ENCODE measurements at regions not wholly inside any gene's neighbourhood (a gene's known extent, or its start where the extent isn't known, plus 50 kb on each side); places are given as distances from the start of the nearest gene placed in this dataset.

GRCh38 chr12:111148005-111148404 lies 220.9 kb downstream of the PHETA1 start:
- no peak for DNase-seq (ENCODE audit: low read depth)
- no peak overlapping the region for H3K4me3 ChIP-seq (ENCODE audit: low read depth, low read length)
- TF ChIP-seq, protein P1, sequence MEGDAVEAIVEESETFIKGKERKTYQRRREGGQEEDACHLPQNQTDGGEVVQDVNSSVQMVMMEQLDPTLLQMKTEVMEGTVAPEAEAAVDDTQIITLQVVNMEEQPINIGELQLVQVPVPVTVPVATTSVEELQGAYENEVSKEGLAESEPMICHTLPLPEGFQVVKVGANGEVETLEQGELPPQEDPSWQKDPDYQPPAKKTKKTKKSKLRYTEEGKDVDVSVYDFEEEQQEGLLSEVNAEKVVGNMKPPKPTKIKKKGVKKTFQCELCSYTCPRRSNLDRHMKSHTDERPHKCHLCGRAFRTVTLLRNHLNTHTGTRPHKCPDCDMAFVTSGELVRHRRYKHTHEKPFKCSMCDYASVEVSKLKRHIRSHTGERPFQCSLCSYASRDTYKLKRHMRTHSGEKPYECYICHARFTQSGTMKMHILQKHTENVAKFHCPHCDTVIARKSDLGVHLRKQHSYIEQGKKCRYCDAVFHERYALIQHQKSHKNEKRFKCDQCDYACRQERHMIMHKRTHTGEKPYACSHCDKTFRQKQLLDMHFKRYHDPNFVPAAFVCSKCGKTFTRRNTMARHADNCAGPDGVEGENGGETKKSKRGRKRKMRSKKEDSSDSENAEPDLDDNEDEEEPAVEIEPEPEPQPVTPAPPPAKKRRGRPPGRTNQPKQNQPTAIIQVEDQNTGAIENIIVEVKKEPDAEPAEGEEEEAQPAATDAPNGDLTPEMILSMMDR (IDR thresholded peaks at IDR 0.05; ENCODE audit: insufficient read depth, low read depth, low read length) = no peak

DNA sequence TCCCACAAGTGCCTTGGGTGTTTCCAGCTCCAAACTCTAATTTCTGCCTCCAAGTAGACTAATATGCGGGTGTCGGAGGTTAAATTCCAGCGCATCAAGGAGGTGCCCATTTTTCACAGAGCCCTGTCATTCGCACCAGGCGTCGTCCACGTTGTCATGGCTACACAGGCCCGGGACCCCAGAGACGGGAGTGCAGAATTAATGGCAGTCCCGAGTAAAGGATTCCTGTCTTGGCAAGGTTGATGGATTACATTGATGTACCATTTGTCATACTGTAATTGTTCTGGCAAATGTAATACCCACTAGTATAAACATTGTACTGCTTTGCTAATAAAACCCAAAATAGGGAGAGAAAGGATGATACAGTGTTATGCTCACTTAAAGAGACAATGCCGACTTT lies 222.9 kb upstream of the MYL2 start:
- TF ChIP-seq, protein P1 (IDR thresholded peaks at IDR 0.05; ENCODE audit: insufficient read depth, low read depth, low read length) = no peak

DNA sequence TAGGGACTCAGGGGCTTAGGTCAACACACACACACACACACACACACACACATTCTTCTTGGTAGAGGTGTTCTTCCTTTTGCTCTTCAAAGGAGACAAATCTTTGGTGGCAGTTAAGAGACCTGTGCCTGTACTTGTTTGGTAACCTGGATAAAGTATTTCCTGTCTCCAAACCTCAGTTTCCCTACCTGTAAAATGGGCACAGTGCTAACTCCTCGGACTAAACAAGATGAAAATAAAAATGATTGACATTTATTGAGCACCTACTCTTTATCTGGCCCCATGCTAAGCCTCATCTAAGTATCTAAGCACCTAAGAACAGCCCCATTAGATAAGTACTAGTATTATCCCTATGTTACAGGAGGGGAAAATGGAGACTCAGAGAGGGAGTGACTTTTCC lies 220.8 kb upstream of the MYL2 start:
- H3K4me3 ChIP-seq (ENCODE audit: low read depth, low read length) = no peak overlapping the region
- no peak for DNase-seq (ENCODE audit: low read depth)
- TF ChIP-seq, protein P1 (IDR thresholded peaks at IDR 0.05; ENCODE audit: insufficient read depth, low read depth, low read length) = no peak

More for the DNA sequence above, 222.9 kb upstream of the MYL2 start:
- H3K4me3 ChIP-seq (ENCODE audit: low read depth, low read length) = no peak overlapping the region
- DNase-seq (ENCODE audit: low read depth) = no peak

GRCh38 chr12:111138016-111138415 lies 217.6 kb upstream of the MYL2 start:
- no peak for DNase-seq (ENCODE audit: low read depth)
- H3K4me3 ChIP-seq (ENCODE audit: low read depth, low read length) = no peak overlapping the region
- TF ChIP-seq, protein P1 (IDR thresholded peaks at IDR 0.05; ENCODE audit: insufficient read depth, low read depth, low read length) = no peak

DNA sequence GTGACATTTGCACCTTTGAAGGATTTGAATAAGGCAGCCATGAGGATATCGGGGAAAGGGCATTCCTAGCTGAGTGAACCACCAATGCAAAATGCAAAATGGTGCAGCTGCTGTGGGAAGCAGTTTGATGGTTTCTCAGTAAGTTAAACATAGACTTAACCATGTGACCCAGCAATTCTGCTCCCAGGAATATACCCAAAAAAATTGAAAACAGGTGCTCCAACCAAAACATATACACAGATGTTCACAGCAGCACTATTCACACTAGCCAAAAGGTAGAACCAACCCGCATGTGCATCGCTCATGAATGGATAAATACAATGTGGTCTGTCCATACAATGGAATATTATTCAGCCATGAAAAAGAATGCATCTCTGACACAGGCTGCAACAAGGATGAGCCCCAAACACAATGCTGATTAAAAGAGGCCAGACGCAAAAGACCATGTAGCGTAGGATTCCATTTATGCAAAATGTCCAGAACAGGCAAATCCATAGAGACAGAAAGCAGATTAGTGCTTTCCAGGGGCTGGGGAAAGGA lies 215.0 kb upstream of the MYL2 start:
- H3K4me3 ChIP-seq (ENCODE audit: low read depth, low read length) = no peak overlapping the region
- TF ChIP-seq, protein P1 (IDR thresholded peaks at IDR 0.05; ENCODE audit: insufficient read depth, low read depth, low read length) = no peak
- DNase-seq (ENCODE audit: low read depth) = no peak

DNA sequence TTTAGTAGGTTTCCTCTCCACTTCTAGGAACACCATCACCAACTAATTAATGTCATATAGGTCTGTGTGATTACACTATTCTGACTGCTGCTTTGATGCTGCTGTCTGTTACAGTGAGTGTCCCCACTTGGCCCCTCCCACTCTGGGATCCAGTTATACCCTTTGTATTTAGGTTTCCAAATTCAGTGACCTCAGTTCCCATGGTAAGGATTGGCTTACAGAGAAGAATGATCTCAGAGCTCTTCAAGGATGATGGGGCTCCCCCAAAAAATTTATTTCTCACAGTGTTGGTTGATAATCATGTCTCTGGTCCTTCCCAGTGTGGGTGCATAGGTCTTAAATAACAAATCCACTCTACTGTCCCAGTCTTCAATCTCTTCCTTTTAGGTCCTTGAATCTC lies 210.0 kb upstream of the MYL2 start:
- H3K4me3 ChIP-seq (ENCODE audit: low read depth, low read length) = no peak overlapping the region
- TF ChIP-seq, protein P1 (IDR thresholded peaks at IDR 0.05; ENCODE audit: insufficient read depth, low read depth, low read length) = no peak
- no peak for DNase-seq (ENCODE audit: low read depth)

DNA sequence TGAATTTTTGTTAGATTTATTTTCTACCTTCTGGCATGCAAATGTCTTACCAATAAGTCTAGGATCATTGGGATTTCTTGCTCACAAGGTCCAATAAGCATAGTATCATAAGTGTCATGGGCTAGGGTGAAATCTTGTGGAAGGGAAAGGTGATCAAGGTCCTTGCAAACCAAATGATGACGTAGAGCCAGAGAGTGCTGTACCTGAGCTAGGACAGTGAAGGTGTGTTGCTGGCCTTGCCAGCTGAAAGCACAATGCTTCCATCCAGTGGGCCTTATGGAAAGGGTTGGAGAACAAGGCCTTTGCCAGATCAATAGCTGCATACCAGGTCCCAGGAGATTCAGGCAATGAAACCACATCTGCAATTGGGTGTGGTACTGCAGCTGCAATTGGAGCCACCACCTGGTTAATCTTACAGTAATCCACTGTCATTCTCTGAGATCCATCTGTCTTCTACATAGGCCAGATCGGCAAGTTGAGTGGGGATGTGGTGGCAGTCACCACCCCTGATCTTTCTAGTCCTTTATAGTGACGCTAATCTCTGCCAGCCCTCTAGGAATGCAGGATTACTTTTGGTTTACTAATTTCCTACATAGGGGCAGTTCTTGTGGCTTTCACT lies 208.9 kb upstream of the MYL2 start:
- TF ChIP-seq, protein P1 (IDR thresholded peaks at IDR 0.05; ENCODE audit: insufficient read depth, low read depth, low read length) = no peak
- no peak for DNase-seq (ENCODE audit: low read depth)
- H3K4me3 ChIP-seq (ENCODE audit: low read depth, low read length) = no peak overlapping the region

Measured in fibroblast of villous mesenchyme (primary cell).